HepG2 (cell line): ENCODE measurements at regions not wholly inside any gene's neighbourhood (a gene's known extent, or its start where the extent isn't known, plus 50 kb on each side); places are given as distances from the start of the nearest gene placed in this dataset.
A peak's percentile ranks its signal among the peaks of the same experiment; 100 is the strongest.

Experiments used
- AKAP8 ChIP-seq: sonication (generic); formaldehyde crosslinking; IDR thresholded peaks from 2 replicates; pipeline ENCODE4 v1.5.1; 2020; ENCODE audit warnings: mild to moderate bottlenecking, missing genetic modification reagents
- ATM ChIP-seq: fragments of 450-650 bp; IDR thresholded peaks from 2 replicates; pipeline ENCODE4 v1.7.1; 2017; ENCODE audit warnings: mild to moderate bottlenecking, borderline replicate concordance
- ELF4 ChIP-seq: sonication (generic); formaldehyde crosslinking; IDR thresholded peaks from 2 replicates; pipeline ENCODE4 v1.5.0; 2020; ENCODE audit warnings: missing genetic modification reagents, mild to moderate bottlenecking, moderate library complexity, borderline replicate concordance
- FOXJ3 ChIP-seq: sonication (generic); formaldehyde crosslinking; IDR thresholded peaks from 2 replicates; pipeline ENCODE4 v1.4.0; 2020; ENCODE audit warnings: missing genetic modification reagents, mild to moderate bottlenecking, borderline replicate concordance
- GABPA ChIP-seq, 2 experiments: IDR thresholded peaks; 2 replicates each; pipeline ENCODE4 v1.6.1; 2011 to 2016; ENCODE audit warnings: low read depth in 2 of 2, low read length in 1 of 2, missing biosample characterization in 1 of 2, missing genetic modification characterization in 1 of 2
- IKZF1 ChIP-seq: fragments of 450-650 bp; IDR thresholded peaks from 2 replicates; pipeline ENCODE4 v1.7.1; 2016
- IRF2 ChIP-seq: IDR thresholded peaks from 2 replicates; pipeline ENCODE4 v1.6.1; 2018; ENCODE audit warnings: missing genetic modification reagents, missing compliant biosample characterization
- NCOA2 ChIP-seq: sonication (generic); formaldehyde crosslinking; IDR thresholded peaks from 2 replicates; pipeline ENCODE4 v1.8.0; 2022; ENCODE audit warnings: inconsistent platforms
- RBFOX2 ChIP-seq: fragments of 200-400 bp; formaldehyde crosslinking; IDR thresholded peaks from 2 replicates; pipeline ENCODE4 v1.6.1; 2017; ENCODE audit warnings: low read depth, mild to moderate bottlenecking, low read length
- RXRB ChIP-seq: IDR thresholded peaks from 2 replicates; pipeline ENCODE4 v1.6.1; 2016; ENCODE audit warnings: borderline replicate concordance, missing genetic modification reagents, missing compliant biosample characterization
- SKIL ChIP-seq: sonication (generic); formaldehyde crosslinking; IDR thresholded peaks from 2 replicates; pipeline ENCODE4 v1.8.0; 2022; ENCODE audit warnings: missing genetic modification reagents, mild to moderate bottlenecking, moderate library complexity, borderline replicate concordance
- STAG1 ChIP-seq: sonication (generic); formaldehyde crosslinking; IDR thresholded peaks from 2 replicates; pipeline ENCODE4 v1.4.0; 2020; ENCODE audit warnings: missing genetic modification reagents
- TBX2 ChIP-seq: sonication (generic); formaldehyde crosslinking; IDR thresholded peaks from 2 replicates; pipeline ENCODE4 v1.5.0; 2020; ENCODE audit warnings: missing genetic modification reagents, mild to moderate bottlenecking, borderline replicate concordance
- TEAD3 ChIP-seq: optimal IDR thresholded peaks from 2 replicates; pipeline ENCODE3; 2016; ENCODE audit warnings: borderline replicate concordance
- ZC3H13 ChIP-seq: sonication (generic); formaldehyde crosslinking; IDR thresholded peaks from 2 replicates; pipeline ENCODE4 v1.8.1; 2023; ENCODE audit warnings: mild to moderate bottlenecking, missing genetic modification reagents, moderate library complexity
- ZNF230 ChIP-seq: sonication (generic); formaldehyde crosslinking; IDR thresholded peaks from 2 replicates; pipeline ENCODE4 v1.4.0; 2020; ENCODE audit warnings: mild to moderate bottlenecking, missing genetic modification reagents
- ZNF557 ChIP-seq: sonication (generic); formaldehyde crosslinking; IDR thresholded peaks from 2 replicates; pipeline ENCODE4 v1.4.0; 2020; ENCODE audit warnings: missing genetic modification reagents
- ZNF572 ChIP-seq: sonication (generic); formaldehyde crosslinking; IDR thresholded peaks from 2 replicates; pipeline ENCODE4 v1.5.1; 2020; ENCODE audit warnings: mild to moderate bottlenecking, missing genetic modification reagents
- ZNF703 ChIP-seq: sonication (generic); formaldehyde crosslinking; IDR thresholded peaks from 2 replicates; pipeline ENCODE4 v1.5.1; 2020; ENCODE audit warnings: missing genetic modification reagents, mild to moderate bottlenecking, moderate library complexity, borderline replicate concordance
- ZNF772 ChIP-seq: sonication (generic); formaldehyde crosslinking; IDR thresholded peaks from 2 replicates; pipeline ENCODE4 v1.5.0; 2020; ENCODE audit warnings: mild to moderate bottlenecking, missing genetic modification reagents
- ZNF781 ChIP-seq: sonication (generic); formaldehyde crosslinking; IDR thresholded peaks from 2 replicates; pipeline ENCODE4 v1.5.1; 2020; ENCODE audit warnings: borderline replicate concordance, mild to moderate bottlenecking, missing genetic modification reagents; ENCODE audit errors: not compliant biosample characterization
- TF ChIP-seq, protein P1 (sequence below): sonication (generic); formaldehyde crosslinking; IDR thresholded peaks from 2 replicates; pipeline ENCODE4 v1.4.0; 2020; ENCODE audit warnings: mild to moderate bottlenecking, missing genetic modification reagents
- TF ChIP-seq, protein P2 (sequence below): sonication (generic); formaldehyde crosslinking; IDR thresholded peaks from 2 replicates; pipeline ENCODE4 v1.4.0; 2020; ENCODE audit warnings: missing genetic modification reagents
- TF ChIP-seq, protein P3 (sequence below): sonication (generic); formaldehyde crosslinking; IDR thresholded peaks from 2 replicates; pipeline ENCODE4 v1.5.1; 2020; ENCODE audit warnings: missing genetic modification reagents, mild to moderate bottlenecking, borderline replicate concordance

DNA sequence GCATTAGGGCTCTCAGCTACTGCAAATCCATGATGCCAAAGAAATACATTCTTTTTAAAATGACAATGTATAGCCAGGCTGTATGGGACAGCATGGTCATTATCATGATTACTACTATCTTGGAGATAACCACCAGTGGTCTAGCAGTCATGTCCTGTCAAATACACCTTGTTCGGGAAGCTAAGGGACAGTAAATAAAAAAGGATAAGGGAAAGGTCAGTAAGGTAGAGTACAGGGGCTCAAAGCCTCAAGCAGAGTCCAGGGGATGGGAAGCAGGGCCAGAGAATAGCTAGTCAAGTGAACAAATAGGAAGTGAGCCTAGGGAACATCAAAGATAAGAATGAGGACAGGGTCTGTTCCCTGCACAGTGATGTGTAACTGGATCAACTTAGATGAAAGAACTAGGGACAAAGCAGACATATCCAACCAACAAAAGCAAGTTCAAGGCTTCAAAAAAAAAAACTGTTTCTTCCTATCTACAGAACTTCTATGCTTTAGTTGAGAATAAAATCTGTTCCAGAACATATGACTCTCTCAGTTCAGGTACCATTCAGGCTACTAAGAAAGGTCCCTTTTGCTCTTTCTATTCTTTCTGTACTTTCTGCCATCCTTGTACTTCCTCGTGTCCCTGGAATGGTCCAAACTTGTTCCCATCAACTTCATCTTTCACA lies 62.9 kb upstream of the EHBP1 start (continued):
- peak; percentile 94 for TF ChIP-seq SKIL (CRISPR knock-in tag)
- peak; percentile 91 for TF ChIP-seq FOXJ3 (CRISPR knock-in tag)
- no peak for TF ChIP-seq ATM
- peak; percentile 46; the same call in 1 of the 2 replicates for TF ChIP-seq STAG1 (CRISPR knock-in tag)
- TF ChIP-seq IKZF1, result no peak
- peak; percentile 94 for TF ChIP-seq TBX2
- no peak for TF ChIP-seq ZNF703 (CRISPR knock-in tag)
- TF ChIP-seq RBFOX2, result peak; percentile 72
- TF ChIP-seq NCOA2, result peak; percentile 92
- TF ChIP-seq GABPA (IDR thresholded peaks at IDR 0.05; ENCODE audit: low read depth, low read length), result no peak
- peak; percentile 68; the same call in 1 of the 2 replicates for TF ChIP-seq GABPA (CRISPR knock-in tag; IDR thresholded peaks at IDR 0.05; ENCODE audit: low read depth)
- no peak for TF ChIP-seq ZC3H13 (CRISPR knock-in tag)
- peak; percentile 85 for TF ChIP-seq ZNF772 (CRISPR knock-in tag)
- no peak for TF ChIP-seq ZNF572 (CRISPR knock-in tag)
- TF ChIP-seq ELF4, result peak; percentile 91
- TF ChIP-seq, protein P1, sequence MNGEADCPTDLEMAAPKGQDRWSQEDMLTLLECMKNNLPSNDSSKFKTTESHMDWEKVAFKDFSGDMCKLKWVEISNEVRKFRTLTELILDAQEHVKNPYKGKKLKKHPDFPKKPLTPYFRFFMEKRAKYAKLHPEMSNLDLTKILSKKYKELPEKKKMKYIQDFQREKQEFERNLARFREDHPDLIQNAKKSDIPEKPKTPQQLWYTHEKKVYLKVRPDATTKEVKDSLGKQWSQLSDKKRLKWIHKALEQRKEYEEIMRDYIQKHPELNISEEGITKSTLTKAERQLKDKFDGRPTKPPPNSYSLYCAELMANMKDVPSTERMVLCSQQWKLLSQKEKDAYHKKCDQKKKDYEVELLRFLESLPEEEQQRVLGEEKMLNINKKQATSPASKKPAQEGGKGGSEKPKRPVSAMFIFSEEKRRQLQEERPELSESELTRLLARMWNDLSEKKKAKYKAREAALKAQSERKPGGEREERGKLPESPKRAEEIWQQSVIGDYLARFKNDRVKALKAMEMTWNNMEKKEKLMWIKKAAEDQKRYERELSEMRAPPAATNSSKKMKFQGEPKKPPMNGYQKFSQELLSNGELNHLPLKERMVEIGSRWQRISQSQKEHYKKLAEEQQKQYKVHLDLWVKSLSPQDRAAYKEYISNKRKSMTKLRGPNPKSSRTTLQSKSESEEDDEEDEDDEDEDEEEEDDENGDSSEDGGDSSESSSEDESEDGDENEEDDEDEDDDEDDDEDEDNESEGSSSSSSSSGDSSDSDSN (CRISPR knock-in tag), result peak; percentile 45; the same call in 1 of the 2 replicates
- TF ChIP-seq, protein P2, sequence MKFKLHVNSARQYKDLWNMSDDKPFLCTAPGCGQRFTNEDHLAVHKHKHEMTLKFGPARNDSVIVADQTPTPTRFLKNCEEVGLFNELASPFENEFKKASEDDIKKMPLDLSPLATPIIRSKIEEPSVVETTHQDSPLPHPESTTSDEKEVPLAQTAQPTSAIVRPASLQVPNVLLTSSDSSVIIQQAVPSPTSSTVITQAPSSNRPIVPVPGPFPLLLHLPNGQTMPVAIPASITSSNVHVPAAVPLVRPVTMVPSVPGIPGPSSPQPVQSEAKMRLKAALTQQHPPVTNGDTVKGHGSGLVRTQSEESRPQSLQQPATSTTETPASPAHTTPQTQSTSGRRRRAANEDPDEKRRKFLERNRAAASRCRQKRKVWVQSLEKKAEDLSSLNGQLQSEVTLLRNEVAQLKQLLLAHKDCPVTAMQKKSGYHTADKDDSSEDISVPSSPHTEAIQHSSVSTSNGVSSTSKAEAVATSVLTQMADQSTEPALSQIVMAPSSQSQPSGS (CRISPR knock-in tag), result peak; percentile 71
- TF ChIP-seq IRF2 (CRISPR knock-in tag), result peak; percentile 91
- 0 out of 2 replicates have a peak, but pooled peaks have one; percentile 48 for TF ChIP-seq AKAP8 (CRISPR knock-in tag)
- peak; percentile 97 for TF ChIP-seq RXRB
- TF ChIP-seq, protein P3, sequence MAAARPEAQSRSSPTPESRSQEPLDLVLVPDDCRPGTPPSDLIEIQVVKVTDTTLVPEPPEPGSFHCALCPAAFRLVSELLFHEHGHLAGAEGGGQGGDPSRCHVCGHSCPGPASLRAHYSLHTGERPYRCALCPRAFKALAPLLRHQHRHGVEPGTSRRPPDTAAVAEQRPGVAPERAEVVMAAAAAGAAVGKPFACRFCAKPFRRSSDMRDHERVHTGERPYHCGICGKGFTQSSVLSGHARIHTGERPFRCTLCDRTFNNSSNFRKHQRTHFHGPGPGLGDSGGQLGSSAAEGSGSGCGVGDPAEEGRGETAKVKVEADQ (CRISPR knock-in tag), result peak; percentile 75; the same call in 1 of the 2 replicates
- TF ChIP-seq ZNF781 (CRISPR knock-in tag), result no peak
- no peak for TF ChIP-seq ZNF230 (CRISPR knock-in tag)
- TF ChIP-seq ZNF557, result 0 out of 2 replicates have a peak, but pooled peaks have one; percentile 45
- peak; percentile 75 for TF ChIP-seq TEAD3 (CRISPR knock-in tag)
